ENCODE measurements at regions not wholly inside any gene's neighbourhood (a gene's known extent, or its start where the extent isn't known, plus 50 kb on each side); places are given as distances from the start of the nearest gene placed in this dataset.

DNA sequence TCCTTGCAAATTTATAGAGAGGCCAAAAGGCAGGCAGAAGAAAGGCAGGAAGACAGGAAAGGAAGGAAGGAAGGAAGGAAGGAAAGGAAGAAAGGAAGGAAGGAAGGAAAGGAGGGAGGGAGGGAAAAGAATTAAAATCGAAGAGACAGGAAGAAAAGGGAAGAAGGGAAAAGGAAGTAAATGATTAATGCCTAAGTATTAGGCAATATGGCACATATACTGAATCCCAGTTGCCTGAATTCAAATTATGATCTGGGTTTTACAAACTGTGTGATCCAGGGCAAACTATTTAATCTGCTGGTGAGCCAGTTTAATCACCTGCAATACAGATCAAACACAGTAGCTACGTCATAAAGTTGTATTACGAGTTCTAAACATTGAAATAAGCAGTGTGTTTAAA is 983.6 kb downstream of the FLRT2 start:
- no peak for DNase-seq (ENCODE audit: low read depth)

GRCh38 chr14:86513056-86513455 is 983.1 kb downstream of the FLRT2 start:
- DNase-seq (ENCODE audit: low read depth): no peak

GRCh38 chr14:86510491-86510890 is 980.5 kb downstream of the FLRT2 start:
- DNase-seq (ENCODE audit: low read depth): no peak

- no peak for DNase-seq (ENCODE audit: low read depth)
Measured at GRCh38 chr14:86505808-86506207, 975.9 kb downstream of the FLRT2 start.

DNA sequence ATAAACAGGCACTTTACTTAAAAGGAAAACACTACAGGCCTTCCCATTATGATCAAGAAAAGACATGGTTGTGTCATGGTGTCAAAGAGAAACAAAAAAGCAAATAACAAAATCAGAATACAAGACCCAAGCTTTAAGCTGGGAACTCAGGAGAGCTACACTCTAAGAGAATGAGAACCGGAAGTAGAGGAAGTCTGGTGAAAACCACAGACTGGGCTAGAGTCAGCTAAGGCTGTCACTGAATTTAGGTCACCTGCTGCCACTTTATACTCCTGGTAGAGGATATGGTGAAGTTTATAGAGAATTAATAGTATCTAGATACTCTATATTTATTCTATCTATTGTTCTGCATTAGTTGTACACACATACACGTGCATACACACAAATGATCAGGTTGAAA is 971.7 kb downstream of the FLRT2 start:
- DNase-seq (ENCODE audit: low read depth): no peak

DNA sequence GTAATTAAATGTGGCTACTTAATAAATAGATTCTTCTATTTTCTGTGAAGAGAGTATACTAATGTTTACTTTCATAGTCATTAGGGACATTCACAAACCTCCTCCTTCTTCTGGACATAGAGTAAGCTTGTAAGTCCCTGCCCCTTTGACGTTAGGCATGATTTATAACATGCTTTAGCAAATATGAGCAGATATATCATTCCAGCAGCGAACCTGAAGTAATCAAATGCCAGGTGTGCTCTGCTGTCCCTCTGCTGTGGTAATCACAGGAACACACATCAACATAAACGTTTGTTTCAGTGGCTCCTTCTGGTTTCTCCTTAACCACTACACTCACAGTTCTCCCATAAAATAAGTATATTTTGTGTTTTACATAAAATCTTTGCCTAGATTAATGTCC is 961.8 kb downstream of the FLRT2 start:
- no peak for DNase-seq (ENCODE audit: low read depth)

DNA sequence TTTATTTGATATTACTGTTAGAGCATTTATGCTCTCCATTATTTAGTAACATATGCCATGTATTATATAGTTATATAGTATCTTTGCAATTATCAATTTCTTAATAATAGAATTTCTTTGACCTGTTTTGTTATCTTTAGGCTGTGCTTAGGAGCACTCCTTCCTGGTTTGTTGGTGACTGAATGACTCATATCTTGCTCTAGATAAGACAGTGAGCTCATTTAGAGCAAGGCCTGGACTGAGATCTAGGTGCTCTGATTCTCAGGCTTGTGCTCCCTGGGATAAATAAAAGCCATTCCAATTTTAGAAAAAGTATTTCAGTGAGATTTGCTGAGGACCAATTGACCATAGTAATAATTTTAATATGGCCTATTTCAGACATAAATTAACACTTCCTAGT is 951.2 kb downstream of the FLRT2 start:
- DNase-seq (ENCODE audit: low read depth): peak; percentile 12

- DNase-seq (ENCODE audit: low read depth): no peak
Measured at GRCh38 chr14:86464341-86464740, 934.4 kb downstream of the FLRT2 start.

GRCh38 chr14:86462193-86462753 is 932.3 kb downstream of the FLRT2 start:
- peak; percentile 1 for DNase-seq (ENCODE audit: low read depth)

GRCh38 chr14:86457481-86458135 is 927.7 kb downstream of the FLRT2 start:
- no peak for DNase-seq (ENCODE audit: low read depth)

GRCh38 chr14:86450085-86450484 is 920.1 kb downstream of the FLRT2 start:
- no peak for DNase-seq (ENCODE audit: low read depth)

DNA sequence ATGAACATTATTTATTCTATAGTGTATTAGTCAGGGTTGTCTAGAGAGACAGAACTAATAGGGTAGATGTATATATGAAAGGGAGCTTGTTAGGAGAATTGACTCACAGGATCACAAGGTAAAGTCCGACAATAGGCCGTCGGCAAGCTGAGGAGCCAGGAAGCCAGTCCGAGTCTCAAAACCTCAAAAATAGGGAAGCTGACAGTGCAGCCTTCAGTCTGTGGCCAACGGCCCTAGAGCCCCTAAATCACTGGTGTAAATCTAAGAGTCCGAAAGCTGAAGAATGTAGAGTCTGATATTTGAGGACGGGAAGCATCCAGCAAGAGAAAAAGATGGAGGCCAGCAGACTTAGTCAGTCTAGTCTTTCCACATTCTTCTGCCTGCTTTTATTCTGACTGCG is 912.2 kb downstream of the FLRT2 start:
- DNase-seq (ENCODE audit: low read depth): no peak

GRCh38 chr14:86430853-86431252 is 900.9 kb downstream of the FLRT2 start:
- DNase-seq (ENCODE audit: low read depth): no peak

- no peak for DNase-seq (ENCODE audit: low read depth)
Measured at GRCh38 chr14:86423214-86423613, 893.3 kb downstream of the FLRT2 start.

- no peak for DNase-seq (ENCODE audit: low read depth)
Measured at GRCh38 chr14:86420131-86420530, 890.2 kb downstream of the FLRT2 start.

DNA sequence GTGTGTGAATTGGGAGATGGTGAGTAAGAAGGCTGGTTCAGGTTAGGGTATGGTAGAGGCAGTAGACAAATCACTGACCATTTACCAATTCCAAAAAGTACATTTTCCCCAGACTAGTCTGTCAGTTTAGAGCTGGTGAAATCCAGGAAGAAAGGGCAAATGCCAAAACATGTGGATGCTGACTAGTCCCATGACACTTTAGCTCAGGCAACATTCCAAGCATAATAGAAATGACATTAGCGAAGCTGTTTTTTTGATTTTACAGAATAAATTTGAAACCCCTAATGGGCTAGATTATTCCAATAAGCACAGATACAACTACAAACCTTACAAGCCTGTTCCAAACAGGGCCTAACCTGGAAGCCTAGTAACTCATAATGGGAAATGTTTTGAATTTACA is 884.2 kb downstream of the FLRT2 start:
- DNase-seq (ENCODE audit: low read depth): no peak

DNA sequence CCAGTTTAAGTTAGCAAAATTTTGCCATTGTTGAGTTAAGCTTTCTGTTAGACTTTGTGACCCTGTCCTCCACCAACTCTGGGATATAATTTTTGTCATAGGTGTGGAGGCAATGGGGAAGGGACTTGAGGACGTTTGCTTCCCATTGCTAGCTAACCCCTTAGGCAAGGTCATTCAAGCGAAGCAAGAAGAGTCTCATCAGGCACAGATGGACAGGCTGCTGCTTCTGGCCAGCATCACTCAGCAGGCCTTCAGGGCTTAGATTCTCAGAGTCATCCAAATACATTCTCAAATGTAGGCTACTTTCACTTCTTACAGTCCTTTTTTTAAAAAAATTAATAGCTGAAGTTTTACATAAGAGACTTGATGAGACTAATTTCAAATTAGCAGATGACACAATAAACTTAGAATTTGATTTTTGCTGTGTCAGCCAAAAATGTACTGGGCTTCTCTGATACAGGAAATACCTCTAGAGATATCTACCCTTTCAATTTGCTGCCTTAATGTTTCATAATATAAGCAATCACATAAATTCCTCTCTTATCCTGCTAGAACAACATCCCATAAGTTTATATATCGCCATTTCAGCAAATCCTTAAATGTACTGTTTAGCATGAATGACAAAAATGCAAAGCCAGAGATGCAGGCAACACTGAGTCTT is 875.2 kb downstream of the FLRT2 start:
- DNase-seq (ENCODE audit: low read depth): no peak

DNA sequence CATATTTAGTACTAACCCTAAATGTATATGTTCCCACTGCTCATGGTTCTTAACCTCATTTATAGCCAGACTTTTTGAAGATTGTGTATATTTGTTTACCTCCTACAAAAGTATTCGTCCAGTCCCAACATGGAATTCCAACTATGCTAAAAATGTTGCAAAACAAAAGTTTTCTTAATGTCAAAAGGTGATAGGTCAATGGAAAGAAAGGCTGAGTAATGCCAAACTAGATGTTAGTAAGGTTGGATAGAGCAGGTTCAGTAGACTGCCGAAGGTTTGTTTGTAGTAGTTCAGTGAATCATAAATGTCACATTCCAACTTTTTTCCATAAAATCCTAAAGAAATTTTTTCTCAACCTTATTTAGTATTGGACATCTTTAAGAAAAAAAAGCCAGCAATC is 874.5 kb downstream of the FLRT2 start:
- DNase-seq (ENCODE audit: low read depth): no peak

DNA sequence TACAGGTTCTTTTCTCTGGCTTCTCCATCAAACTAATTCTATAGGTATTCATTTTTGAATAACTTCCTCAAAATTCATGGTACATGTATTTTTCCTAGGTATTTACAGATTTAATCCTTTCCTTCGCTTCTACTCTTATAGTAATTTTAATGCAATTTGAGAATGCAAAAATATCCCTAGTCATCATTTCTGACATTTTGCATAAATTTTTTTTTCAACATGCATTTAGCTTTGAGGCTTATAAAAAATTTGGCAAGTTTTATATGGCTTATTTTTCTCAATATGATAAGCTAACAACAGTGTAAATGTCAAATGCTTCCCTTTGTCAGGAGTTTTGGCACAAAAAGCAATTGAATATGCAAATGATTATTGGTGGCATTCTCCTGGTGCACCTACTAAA is 872.6 kb downstream of the FLRT2 start:
- no peak for DNase-seq (ENCODE audit: low read depth)

DNA sequence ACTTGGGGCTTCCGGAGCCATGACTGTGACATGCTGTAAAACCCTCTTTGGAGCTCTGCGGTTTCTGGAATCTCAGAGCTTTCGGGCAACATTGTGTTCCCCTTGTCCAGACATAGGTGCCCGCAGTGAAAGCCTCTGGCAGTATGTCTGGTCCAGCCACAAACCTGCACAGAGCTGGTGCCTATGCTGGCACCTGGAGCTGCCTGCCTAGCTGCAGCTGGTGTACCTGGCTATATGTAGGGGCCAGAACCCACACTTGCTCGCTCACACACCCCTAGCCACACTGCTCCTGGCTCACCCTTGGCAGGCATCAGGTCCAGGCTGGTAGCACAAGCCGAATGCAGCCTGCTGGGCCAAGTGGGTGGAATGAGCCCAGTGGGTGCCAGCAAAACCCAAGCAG is 861.1 kb downstream of the FLRT2 start:
- DNase-seq (ENCODE audit: low read depth): no peak

GRCh38 chr14:86388216-86388615 is 858.3 kb downstream of the FLRT2 start:
- DNase-seq (ENCODE audit: low read depth): no peak

DNA sequence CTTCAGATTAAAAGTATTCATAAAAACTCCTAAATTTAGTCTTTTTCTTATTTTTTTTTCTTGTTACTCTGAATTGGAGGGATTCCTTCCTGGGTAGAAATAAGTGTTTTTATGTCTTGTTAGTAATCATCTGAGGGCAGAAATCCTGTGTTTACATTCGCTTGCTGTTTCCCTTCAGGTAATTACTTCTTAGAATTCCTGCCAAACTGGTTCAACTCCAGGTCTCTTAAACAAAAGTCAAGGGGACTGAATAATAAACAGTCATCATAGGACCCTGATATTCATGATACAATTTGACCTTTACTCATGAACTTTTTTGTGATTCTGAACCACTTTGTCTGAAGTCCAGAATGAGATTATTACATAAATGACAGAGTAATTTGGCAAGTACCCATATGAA is 843.9 kb downstream of the FLRT2 start:
- DNase-seq (ENCODE audit: low read depth): no peak

- no peak for DNase-seq (ENCODE audit: low read depth)
Measured at GRCh38 chr14:86372402-86372801, 842.5 kb downstream of the FLRT2 start.

DNA sequence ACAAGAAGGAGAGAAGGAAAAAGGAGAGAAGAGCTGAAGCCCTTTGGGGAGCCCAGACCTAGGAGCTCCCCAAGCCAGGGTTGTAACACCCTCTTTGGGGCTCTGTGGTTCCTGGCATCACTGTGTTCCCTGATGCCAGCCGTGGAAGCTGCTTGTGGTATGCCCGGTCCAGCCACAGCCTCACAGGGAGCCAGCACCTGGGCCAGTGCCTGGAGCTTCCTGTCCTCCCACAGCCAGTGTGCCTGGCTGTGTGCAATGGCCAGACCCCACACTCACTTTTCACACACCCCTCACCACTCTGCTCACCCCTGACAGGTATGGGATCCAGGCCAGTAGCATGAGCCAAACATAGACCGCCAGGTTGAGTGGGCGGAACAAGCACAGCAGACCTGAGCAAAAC is 834.7 kb downstream of the FLRT2 start:
- no peak for DNase-seq (ENCODE audit: low read depth)

Measured in amniotic epithelial cell (primary cell).